ENCODE measurements at regions not wholly inside any gene's neighbourhood (a gene's known extent, or its start where the extent isn't known, plus 50 kb on each side); places are given as distances from the start of the nearest gene placed in this dataset.

DNA sequence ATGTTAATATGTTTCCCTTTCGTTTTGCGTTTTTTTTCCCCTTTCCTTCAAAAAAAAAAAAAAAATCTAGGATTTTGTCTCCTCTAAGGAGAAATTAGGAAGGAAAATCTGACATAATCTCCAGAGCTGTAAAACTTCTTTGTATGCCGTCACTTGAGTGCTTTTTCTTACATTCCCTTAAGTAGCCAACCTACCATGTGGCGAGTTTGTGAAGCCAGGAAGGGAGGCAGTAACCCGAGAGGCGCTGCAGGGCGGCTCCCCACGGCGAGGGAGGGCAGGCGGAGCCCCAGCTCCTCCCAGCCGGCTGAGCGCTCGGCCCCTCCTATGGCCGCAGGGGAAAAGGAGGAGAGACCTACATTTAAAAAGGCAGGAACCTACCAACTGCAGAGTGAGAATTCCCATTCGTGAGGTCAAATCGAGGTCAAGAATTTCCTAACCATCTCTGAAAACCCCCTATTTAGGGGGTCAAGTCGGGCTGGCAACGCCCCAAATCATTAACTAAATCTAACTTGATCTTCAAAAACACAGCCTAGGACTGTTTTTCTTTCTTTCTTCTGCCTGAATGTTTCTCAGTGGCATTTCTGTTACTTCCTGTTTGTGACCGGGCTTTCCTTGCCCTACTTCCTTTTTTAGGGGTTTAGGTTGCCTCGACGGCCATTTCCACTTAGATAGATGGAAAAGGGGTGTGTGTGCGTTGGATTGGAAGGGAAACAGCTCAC is 345.1 kb upstream of the KLF3 start (continued):
- TF ChIP-seq, protein P1, sequence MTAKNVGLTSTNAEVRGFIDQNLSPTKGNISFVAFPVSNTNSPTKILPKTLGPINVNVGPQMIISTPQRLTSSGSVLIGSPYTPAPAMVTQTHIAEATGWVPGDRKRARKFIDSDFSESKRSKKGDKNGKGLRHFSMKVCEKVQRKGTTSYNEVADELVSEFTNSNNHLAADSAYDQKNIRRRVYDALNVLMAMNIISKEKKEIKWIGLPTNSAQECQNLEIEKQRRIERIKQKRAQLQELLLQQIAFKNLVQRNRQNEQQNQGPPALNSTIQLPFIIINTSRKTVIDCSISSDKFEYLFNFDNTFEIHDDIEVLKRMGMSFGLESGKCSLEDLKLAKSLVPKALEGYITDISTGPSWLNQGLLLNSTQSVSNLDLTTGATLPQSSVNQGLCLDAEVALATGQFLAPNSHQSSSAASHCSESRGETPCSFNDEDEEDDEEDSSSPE (CRISPR knock-in tag; IDR thresholded peaks at IDR 0.05): 0 out of 2 replicates have a peak, but pooled peaks have one; percentile 32
- TF ChIP-seq YEATS4 (CRISPR knock-in tag; IDR thresholded peaks at IDR 0.05; ENCODE audit: borderline replicate concordance) (peak; percentile 29; the same call in 1 of the 2 replicates), ZSCAN25 (CRISPR knock-in tag; IDR thresholded peaks at IDR 0.05) (peak; percentile 48; the same call in 1 of the 2 replicates), STAG1 (CRISPR knock-in tag; IDR thresholded peaks at IDR 0.05) (peak; percentile 18; the same call in 1 of the 2 replicates), ZKSCAN1 (IDR thresholded peaks at IDR 0.05; ENCODE audit: low read length) (no peak), NFIB (CRISPR knock-in tag; IDR thresholded peaks at IDR 0.05; ENCODE audit: borderline replicate concordance) (no peak), SMARCC2 (IDR thresholded peaks at IDR 0.05) (no peak), NFYB (CRISPR knock-in tag; IDR thresholded peaks at IDR 0.05) (0 out of 2 replicates have a peak, but pooled peaks have one; percentile 15), HDAC1 (CRISPR knock-in tag; IDR thresholded peaks at IDR 0.05) (no peak), SP4 (CRISPR knock-in tag; IDR thresholded peaks at IDR 0.05) (0 out of 2 replicates have a peak, but pooled peaks have one; percentile 20), PAF1 (CRISPR knock-in tag; IDR thresholded peaks at IDR 0.05) (no peak), GATAD1 (CRISPR knock-in tag; IDR thresholded peaks at IDR 0.05) (peak; percentile 31; the same call in 1 of the 2 replicates), NR2F6 (IDR thresholded peaks at IDR 0.05) (peak; percentile 12; the same call in 1 of the 2 replicates), NR2F6 (CRISPR knock-in tag; IDR thresholded peaks at IDR 0.05) (peak; percentile 61)
- TF ChIP-seq, protein P2, sequence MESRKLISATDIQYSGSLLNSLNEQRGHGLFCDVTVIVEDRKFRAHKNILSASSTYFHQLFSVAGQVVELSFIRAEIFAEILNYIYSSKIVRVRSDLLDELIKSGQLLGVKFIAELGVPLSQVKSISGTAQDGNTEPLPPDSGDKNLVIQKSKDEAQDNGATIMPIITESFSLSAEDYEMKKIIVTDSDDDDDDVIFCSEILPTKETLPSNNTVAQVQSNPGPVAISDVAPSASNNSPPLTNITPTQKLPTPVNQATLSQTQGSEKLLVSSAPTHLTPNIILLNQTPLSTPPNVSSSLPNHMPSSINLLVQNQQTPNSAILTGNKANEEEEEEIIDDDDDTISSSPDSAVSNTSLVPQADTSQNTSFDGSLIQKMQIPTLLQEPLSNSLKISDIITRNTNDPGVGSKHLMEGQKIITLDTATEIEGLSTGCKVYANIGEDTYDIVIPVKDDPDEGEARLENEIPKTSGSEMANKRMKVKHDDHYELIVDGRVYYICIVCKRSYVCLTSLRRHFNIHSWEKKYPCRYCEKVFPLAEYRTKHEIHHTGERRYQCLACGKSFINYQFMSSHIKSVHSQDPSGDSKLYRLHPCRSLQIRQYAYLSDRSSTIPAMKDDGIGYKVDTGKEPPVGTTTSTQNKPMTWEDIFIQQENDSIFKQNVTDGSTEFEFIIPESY (CRISPR knock-in tag; IDR thresholded peaks at IDR 0.05): 0 out of 2 replicates have a peak, but pooled peaks have one; percentile 13
- TF ChIP-seq, protein P3, sequence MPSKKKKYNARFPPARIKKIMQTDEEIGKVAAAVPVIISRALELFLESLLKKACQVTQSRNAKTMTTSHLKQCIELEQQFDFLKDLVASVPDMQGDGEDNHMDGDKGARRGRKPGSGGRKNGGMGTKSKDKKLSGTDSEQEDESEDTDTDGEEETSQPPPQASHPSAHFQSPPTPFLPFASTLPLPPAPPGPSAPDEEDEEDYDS (CRISPR knock-in tag; IDR thresholded peaks at IDR 0.05): 0 out of 2 replicates have a peak, but pooled peaks have one; percentile 17
- TF ChIP-seq, protein P4, sequence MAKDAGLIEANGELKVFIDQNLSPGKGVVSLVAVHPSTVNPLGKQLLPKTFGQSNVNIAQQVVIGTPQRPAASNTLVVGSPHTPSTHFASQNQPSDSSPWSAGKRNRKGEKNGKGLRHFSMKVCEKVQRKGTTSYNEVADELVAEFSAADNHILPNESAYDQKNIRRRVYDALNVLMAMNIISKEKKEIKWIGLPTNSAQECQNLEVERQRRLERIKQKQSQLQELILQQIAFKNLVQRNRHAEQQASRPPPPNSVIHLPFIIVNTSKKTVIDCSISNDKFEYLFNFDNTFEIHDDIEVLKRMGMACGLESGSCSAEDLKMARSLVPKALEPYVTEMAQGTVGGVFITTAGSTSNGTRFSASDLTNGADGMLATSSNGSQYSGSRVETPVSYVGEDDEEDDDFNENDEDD (CRISPR knock-in tag; IDR thresholded peaks at IDR 0.05; ENCODE audit: borderline replicate concordance): no peak
- TF ChIP-seq, protein P5, sequence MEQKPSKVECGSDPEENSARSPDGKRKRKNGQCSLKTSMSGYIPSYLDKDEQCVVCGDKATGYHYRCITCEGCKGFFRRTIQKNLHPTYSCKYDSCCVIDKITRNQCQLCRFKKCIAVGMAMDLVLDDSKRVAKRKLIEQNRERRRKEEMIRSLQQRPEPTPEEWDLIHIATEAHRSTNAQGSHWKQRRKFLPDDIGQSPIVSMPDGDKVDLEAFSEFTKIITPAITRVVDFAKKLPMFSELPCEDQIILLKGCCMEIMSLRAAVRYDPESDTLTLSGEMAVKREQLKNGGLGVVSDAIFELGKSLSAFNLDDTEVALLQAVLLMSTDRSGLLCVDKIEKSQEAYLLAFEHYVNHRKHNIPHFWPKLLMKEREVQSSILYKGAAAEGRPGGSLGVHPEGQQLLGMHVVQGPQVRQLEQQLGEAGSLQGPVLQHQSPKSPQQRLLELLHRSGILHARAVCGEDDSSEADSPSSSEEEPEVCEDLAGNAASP (CRISPR knock-in tag; IDR thresholded peaks at IDR 0.05; ENCODE audit: borderline replicate concordance): peak; percentile 16; the same call in 1 of the 2 replicates
- TF ChIP-seq, protein P6, sequence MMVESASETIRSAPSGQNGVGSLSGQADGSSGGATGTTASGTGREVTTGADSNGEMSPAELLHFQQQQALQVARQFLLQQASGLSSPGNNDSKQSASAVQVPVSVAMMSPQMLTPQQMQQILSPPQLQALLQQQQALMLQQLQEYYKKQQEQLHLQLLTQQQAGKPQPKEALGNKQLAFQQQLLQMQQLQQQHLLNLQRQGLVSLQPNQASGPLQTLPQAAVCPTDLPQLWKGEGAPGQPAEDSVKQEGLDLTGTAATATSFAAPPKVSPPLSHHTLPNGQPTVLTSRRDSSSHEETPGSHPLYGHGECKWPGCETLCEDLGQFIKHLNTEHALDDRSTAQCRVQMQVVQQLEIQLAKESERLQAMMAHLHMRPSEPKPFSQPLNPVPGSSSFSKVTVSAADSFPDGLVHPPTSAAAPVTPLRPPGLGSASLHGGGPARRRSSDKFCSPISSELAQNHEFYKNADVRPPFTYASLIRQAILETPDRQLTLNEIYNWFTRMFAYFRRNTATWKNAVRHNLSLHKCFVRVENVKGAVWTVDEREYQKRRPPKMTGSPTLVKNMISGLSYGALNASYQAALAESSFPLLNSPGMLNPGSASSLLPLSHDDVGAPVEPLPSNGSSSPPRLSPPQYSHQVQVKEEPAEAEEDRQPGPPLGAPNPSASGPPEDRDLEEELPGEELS (CRISPR knock-in tag; IDR thresholded peaks at IDR 0.05): peak; percentile 37; the same call in 1 of the 2 replicates
- TF ChIP-seq, protein P7, sequence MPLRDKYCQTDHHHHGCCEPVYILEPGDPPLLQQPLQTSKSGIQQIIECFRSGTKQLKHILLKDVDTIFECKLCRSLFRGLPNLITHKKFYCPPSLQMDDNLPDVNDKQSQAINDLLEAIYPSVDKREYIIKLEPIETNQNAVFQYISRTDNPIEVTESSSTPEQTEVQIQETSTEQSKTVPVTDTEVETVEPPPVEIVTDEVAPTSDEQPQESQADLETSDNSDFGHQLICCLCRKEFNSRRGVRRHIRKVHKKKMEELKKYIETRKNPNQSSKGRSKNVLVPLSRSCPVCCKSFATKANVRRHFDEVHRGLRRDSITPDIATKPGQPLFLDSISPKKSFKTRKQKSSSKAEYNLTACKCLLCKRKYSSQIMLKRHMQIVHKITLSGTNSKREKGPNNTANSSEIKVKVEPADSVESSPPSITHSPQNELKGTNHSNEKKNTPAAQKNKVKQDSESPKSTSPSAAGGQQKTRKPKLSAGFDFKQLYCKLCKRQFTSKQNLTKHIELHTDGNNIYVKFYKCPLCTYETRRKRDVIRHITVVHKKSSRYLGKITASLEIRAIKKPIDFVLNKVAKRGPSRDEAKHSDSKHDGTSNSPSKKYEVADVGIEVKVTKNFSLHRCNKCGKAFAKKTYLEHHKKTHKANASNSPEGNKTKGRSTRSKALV (CRISPR knock-in tag; IDR thresholded peaks at IDR 0.05): 0 out of 2 replicates have a peak, but pooled peaks have one; percentile 26
